ENCODE measurements at regions not wholly inside any gene's neighbourhood (a gene's known extent, or its start where the extent isn't known, plus 50 kb on each side); places are given as distances from the start of the nearest gene placed in this dataset.

GRCh38 chr1:209389258-209389657 is 194.3 kb upstream of the CAMK1G start:
- DNase-seq (ENCODE audit: low spot score in 2 of 2) (no peak), FAIRE-seq (no peak)

- FAIRE-seq: no peak
Measured at GRCh38 chr1:209389975-209390374, 193.5 kb upstream of the CAMK1G start.

GRCh38 chr1:209390764-209391163 is 192.8 kb upstream of the CAMK1G start:
- FAIRE-seq (no peak), DNase-seq (ENCODE audit: low spot score in 2 of 2) (no peak)

More at GRCh38 chr1:209389975-209390374, 193.5 kb upstream of the CAMK1G start:
- no peak for DNase-seq (ENCODE audit: low spot score in 2 of 2)

- DNase-seq (ENCODE audit: low spot score in 2 of 2): no peak
- no peak for FAIRE-seq
Measured at GRCh38 chr1:209391792-209392191, 191.7 kb upstream of the CAMK1G start.

GRCh38 chr1:209395169-209395568 is 188.3 kb upstream of the CAMK1G start:
- FAIRE-seq: no peak

GRCh38 chr1:209397371-209397770 is 186.1 kb upstream of the CAMK1G start:
- FAIRE-seq (no peak), DNase-seq (ENCODE audit: low spot score in 2 of 2) (no peak)

More at GRCh38 chr1:209395169-209395568, 188.3 kb upstream of the CAMK1G start:
- no peak for DNase-seq (ENCODE audit: low spot score in 2 of 2)

GRCh38 chr1:209397910-209398309 is 185.6 kb upstream of the CAMK1G start:
- FAIRE-seq: no peak
- DNase-seq (ENCODE audit: low spot score in 2 of 2): no peak

GRCh38 chr1:209398313-209398991 is 185.1 kb upstream of the CAMK1G start:
- no peak for FAIRE-seq
- DNase-seq (ENCODE audit: low spot score in 2 of 2): no peak

- FAIRE-seq: no peak
Measured at GRCh38 chr1:209399800-209400199, 183.7 kb upstream of the CAMK1G start.

GRCh38 chr1:209400351-209401220 is 182.9 kb upstream of the CAMK1G start:
- DNase-seq (ENCODE audit: low spot score in 2 of 2): no peak

More at GRCh38 chr1:209399800-209400199, 183.7 kb upstream of the CAMK1G start:
- DNase-seq (ENCODE audit: low spot score in 2 of 2): no peak

GRCh38 chr1:209402697-209403096 is 180.8 kb upstream of the CAMK1G start:
- FAIRE-seq: no peak
- no peak for DNase-seq (ENCODE audit: low spot score in 2 of 2)

More at GRCh38 chr1:209400351-209401220, 182.9 kb upstream of the CAMK1G start:
- no peak for FAIRE-seq

GRCh38 chr1:209403921-209404320 is 179.6 kb upstream of the CAMK1G start:
- FAIRE-seq: no peak

GRCh38 chr1:209404577-209404976 is 178.9 kb upstream of the CAMK1G start:
- DNase-seq (ENCODE audit: low spot score in 2 of 2): no peak

More at GRCh38 chr1:209403921-209404320, 179.6 kb upstream of the CAMK1G start:
- DNase-seq (ENCODE audit: low spot score in 2 of 2): no peak

GRCh38 chr1:209405183-209405814 is 178.2 kb upstream of the CAMK1G start:
- DNase-seq (ENCODE audit: low spot score in 2 of 2): no peak
- FAIRE-seq: no peak

More at GRCh38 chr1:209404577-209404976, 178.9 kb upstream of the CAMK1G start:
- FAIRE-seq: no peak

GRCh38 chr1:209406168-209406567 is 177.3 kb upstream of the CAMK1G start:
- DNase-seq (ENCODE audit: low spot score in 2 of 2) (no peak), FAIRE-seq (no peak)

- DNase-seq (ENCODE audit: low spot score in 2 of 2) (no peak), FAIRE-seq (no peak)
Measured at GRCh38 chr1:209406595-209406994, 176.9 kb upstream of the CAMK1G start.

- DNase-seq (ENCODE audit: low spot score in 2 of 2) (no peak), FAIRE-seq (no peak)
Measured at GRCh38 chr1:209409780-209410179, 173.7 kb upstream of the CAMK1G start.

GRCh38 chr1:209411491-209411929 is 172.0 kb upstream of the CAMK1G start:
- FAIRE-seq: no peak
- DNase-seq (ENCODE audit: low spot score in 2 of 2): no peak

- FAIRE-seq (no peak), DNase-seq (ENCODE audit: low spot score in 2 of 2) (no peak)
Measured at GRCh38 chr1:209412036-209412435, 171.5 kb upstream of the CAMK1G start.

GRCh38 chr1:209412566-209412965 is 170.9 kb upstream of the CAMK1G start:
- FAIRE-seq (no peak), DNase-seq (ENCODE audit: low spot score in 2 of 2) (no peak)

GRCh38 chr1:209413062-209413461 is 170.5 kb upstream of the CAMK1G start:
- FAIRE-seq (no peak), DNase-seq (ENCODE audit: low spot score in 2 of 2) (no peak)
